Karpas-422 (cell line): ENCODE measurements at regions not wholly inside any gene's neighbourhood (a gene's known extent, or its start where the extent isn't known, plus 50 kb on each side); places are given as distances from the start of the nearest gene placed in this dataset.

Experiments
- DNase-seq: peaks from one replicate; pipeline ENCODE4 v3.0.0-alpha.2; 2015
- H2AFZ ChIP-seq: fragments of 200-600 bp; sonication (generic); 2 replicates; pipeline ENCODE4 v1.6.1; 2014; ENCODE audit warnings: antibody characterized with exemption, low read length, mixed read lengths
- H3K27ac ChIP-seq: fragments of 200-600 bp; sonication (generic); 2 replicates; pipeline ENCODE4 v1.5.1; 2014; ENCODE audit warnings: mild to moderate bottlenecking, low read length, moderate library complexity
- H3K27me3 ChIP-seq: fragments of 200-600 bp; sonication (generic); 2 replicates; pipeline ENCODE4 v1.6.1; 2014; ENCODE audit warnings: low read length, mixed read lengths
- H3K36me3 ChIP-seq: fragments of 200-600 bp; sonication (generic); 2 replicates; pipeline ENCODE4 v1.6.1; 2014; ENCODE audit warnings: low read length, mixed read lengths; ENCODE audit not compliant: insufficient read depth
- H3K4me1 ChIP-seq: fragments of 200-600 bp; sonication (generic); 2 replicates; pipeline ENCODE4 v1.6.1; 2014; ENCODE audit warnings: mild to moderate bottlenecking, low read length, mixed read lengths
- H3K4me2 ChIP-seq: fragments of 200-600 bp; sonication (generic); 2 replicates; pipeline ENCODE4 v1.6.1; 2014; ENCODE audit warnings: low read length, low read depth, mild to moderate bottlenecking; ENCODE audit not compliant: poor library complexity, severe bottlenecking
- H3K4me3 ChIP-seq: fragments of 200-600 bp; sonication (generic); 2 replicates; pipeline ENCODE4 v1.5.1; 2014; ENCODE audit warnings: mild to moderate bottlenecking, antibody characterized with exemption, low read length, mixed read lengths
- H3K79me2 ChIP-seq: fragments of 200-600 bp; sonication (generic); 2 replicates; pipeline ENCODE4 v1.6.1; 2014; ENCODE audit warnings: mild to moderate bottlenecking, low read length, mixed read lengths
- H3K9ac ChIP-seq: fragments of 200-600 bp; sonication (generic); 2 replicates; pipeline ENCODE4 v1.6.0; 2014; ENCODE audit warnings: low read length
- H3K9me2 ChIP-seq: fragments of 200-600 bp; sonication (generic), shearing (Covaris generic); replicated peaks from 2 replicates; pipeline ENCODE4 v1.6.0; 2014; ENCODE audit warnings: mild to moderate bottlenecking, low read length, moderate library complexity; ENCODE audit not compliant: insufficient read depth
- H3K9me3 ChIP-seq: fragments of 300-700, 200-600 bp; sonication (generic); 2 replicates; pipeline ENCODE4 v1.6.1; 2014; ENCODE audit warnings: low read length, mixed read lengths
- H4K20me1 ChIP-seq: fragments of 200-600 bp; sonication (generic); 2 replicates; pipeline ENCODE4 v1.6.1; 2014; ENCODE audit warnings: mild to moderate bottlenecking, antibody characterized with exemption, low read length, low read depth; ENCODE audit not compliant: insufficient read depth

DNA sequence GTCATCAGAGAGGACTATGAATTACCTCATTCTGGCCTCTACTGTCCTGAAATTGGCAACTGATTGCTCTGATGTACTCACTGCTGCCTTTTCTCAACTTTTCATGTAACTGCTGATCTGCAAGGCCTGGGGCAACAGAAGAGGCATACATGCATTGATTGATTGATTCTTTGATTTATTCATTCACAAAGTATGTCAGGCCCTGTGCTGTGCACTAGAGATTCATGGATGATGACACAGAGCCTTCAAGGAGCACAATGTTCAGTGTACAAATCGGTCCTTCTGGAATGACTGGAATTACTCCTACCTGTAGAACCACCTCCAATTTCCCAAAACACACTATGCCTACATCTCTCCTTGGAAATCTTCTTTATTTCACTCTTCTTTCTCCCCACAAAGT lies 111.3 kb downstream of the LRATD1 start:
- no peaks in the 10 kb centered on the region for H4K20me1 ChIP-seq
- H3K9me3 ChIP-seq: peaks cover 13% of the 10 kb centered on the region

GRCh38 chr2:14745288-14746076 lies 113.0 kb downstream of the LRATD1 start:
- H3K9me2 ChIP-seq: no peaks in the 10 kb centered on the region
- H3K9ac ChIP-seq: no peak overlapping the region
- H3K4me3 ChIP-seq: no peak overlapping the region
- no peak overlapping the region for H2AFZ ChIP-seq
- no peak overlapping the region for H3K27ac ChIP-seq
- peaks cover 13% of the 10 kb centered on the region for H3K9me3 ChIP-seq
- no peaks in the 10 kb centered on the region for H3K4me1 ChIP-seq
- no peaks in the 10 kb centered on the region for H4K20me1 ChIP-seq
- no peaks in the 10 kb centered on the region for H3K79me2 ChIP-seq
- no peak for DNase-seq
- H3K4me2 ChIP-seq: no peak overlapping the region
- no peaks in the 10 kb centered on the region for H3K27me3 ChIP-seq
- no peaks in the 10 kb centered on the region for H3K36me3 ChIP-seq

More for the DNA sequence above, 111.3 kb downstream of the LRATD1 start:
- no peaks in the 10 kb centered on the region for H3K9me2 ChIP-seq
- H3K27ac ChIP-seq: no peak overlapping the region
- H2AFZ ChIP-seq: no peak overlapping the region
- no peaks in the 10 kb centered on the region for H3K27me3 ChIP-seq
- no peaks in the 10 kb centered on the region for H3K79me2 ChIP-seq
- H3K4me1 ChIP-seq: no peaks in the 10 kb centered on the region
- H3K4me3 ChIP-seq: no peak overlapping the region
- DNase-seq: no peak
- no peaks in the 10 kb centered on the region for H3K36me3 ChIP-seq
- H3K4me2 ChIP-seq: no peak overlapping the region
- no peak overlapping the region for H3K9ac ChIP-seq

DNA sequence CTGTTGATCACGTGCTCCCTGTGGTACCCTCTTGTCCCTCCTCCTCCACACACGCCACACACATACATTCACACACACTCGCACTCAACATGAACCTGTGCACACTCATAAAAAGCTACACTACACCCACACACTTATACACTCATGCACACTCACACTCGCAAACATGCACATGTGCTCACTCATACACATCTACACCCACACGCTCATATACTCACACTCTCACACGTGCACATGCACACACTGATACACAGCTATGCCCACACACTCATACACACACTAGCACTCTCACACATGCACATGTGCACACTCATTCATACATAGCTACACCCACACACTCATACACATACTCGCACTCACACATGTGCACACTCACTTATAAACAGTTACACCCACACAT lies 113.6 kb downstream of the LRATD1 start:
- H3K4me3 ChIP-seq: no peak overlapping the region

DNA sequence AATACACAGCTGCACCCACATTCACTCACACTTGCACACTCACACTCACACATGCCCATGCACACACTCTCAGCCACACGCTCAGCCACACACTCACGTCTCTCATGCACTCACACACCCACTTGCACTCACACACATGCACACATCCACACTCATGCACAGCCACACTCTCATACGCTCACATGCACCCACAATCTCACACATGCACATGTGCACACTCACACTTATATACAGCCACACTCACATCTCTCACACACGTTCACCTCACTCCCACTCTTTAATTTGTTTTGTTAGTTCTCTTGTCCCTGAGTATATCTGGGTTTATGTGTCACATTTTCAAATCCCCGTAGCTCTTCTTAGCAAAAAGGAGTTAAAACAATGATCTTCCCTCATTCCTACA lies 114.9 kb downstream of the LRATD1 start:
- Histone ChIP-seq H3K4me1 (no peaks in the 10 kb centered on the region), H3K9me2 (no peaks in the 10 kb centered on the region), H3K36me3 (no peaks in the 10 kb centered on the region), H3K27ac (no peak overlapping the region), H4K20me1 (no peaks in the 10 kb centered on the region), H2AFZ (no peak overlapping the region), H3K9ac (no peak overlapping the region), H3K4me3 (no peak overlapping the region), H3K27me3 (no peaks in the 10 kb centered on the region), H3K9me3 (peaks cover 13% of the 10 kb centered on the region), H3K4me2 (no peak overlapping the region), H3K79me2 (no peaks in the 10 kb centered on the region)
- DNase-seq: no peak

More for the DNA sequence above, 113.6 kb downstream of the LRATD1 start:
- H3K9ac ChIP-seq: no peak overlapping the region
- H3K9me2 ChIP-seq: no peaks in the 10 kb centered on the region
- H3K79me2 ChIP-seq: no peaks in the 10 kb centered on the region
- no peaks in the 10 kb centered on the region for H3K36me3 ChIP-seq
- no peaks in the 10 kb centered on the region for H3K27me3 ChIP-seq
- H4K20me1 ChIP-seq: no peaks in the 10 kb centered on the region
- H3K4me1 ChIP-seq: no peaks in the 10 kb centered on the region
- no peak overlapping the region for H3K27ac ChIP-seq
- no peak for DNase-seq
- H3K9me3 ChIP-seq: peaks cover 13% of the 10 kb centered on the region
- no peak overlapping the region for H2AFZ ChIP-seq
- H3K4me2 ChIP-seq: no peak overlapping the region

GRCh38 chr2:14749884-14750283 lies 117.4 kb downstream of the LRATD1 start:
- no peak overlapping the region for H3K27ac ChIP-seq
- H4K20me1 ChIP-seq: no peaks in the 10 kb centered on the region
- no peaks in the 10 kb centered on the region for H3K36me3 ChIP-seq
- H2AFZ ChIP-seq: no peak overlapping the region
- H3K79me2 ChIP-seq: no peaks in the 10 kb centered on the region
- H3K9ac ChIP-seq: no peak overlapping the region
- no peaks in the 10 kb centered on the region for H3K4me1 ChIP-seq
- no peaks in the 10 kb centered on the region for H3K27me3 ChIP-seq
- H3K9me2 ChIP-seq: no peaks in the 10 kb centered on the region
- no peak overlapping the region for H3K4me3 ChIP-seq
- H3K4me2 ChIP-seq: no peak overlapping the region
- H3K9me3 ChIP-seq: peaks cover 13% of the 10 kb centered on the region
- DNase-seq: no peak

DNA sequence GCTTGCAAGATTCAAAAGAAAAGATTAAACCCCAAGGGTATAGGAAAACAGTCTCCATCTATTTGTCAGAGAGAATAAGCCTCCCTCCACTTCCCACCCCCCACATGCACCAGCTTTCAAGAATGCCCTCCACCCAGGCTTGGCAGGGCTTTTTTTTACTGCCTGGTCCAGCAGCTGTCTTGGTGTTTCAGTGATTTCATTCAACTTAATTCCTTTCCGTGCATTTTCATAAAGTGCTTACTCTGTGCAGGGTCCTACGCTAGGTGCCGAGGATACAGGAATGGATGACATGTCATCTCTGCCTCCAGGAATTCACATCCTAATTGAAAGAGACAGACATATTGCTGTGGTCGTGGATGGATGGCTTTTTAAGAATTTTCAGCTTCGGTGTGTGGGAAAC lies 117.9 kb downstream of the LRATD1 start:
- no peak overlapping the region for H3K9ac ChIP-seq
- H3K4me3 ChIP-seq: no peak overlapping the region
- no peak overlapping the region for H3K27ac ChIP-seq
- no peak overlapping the region for H2AFZ ChIP-seq
- H3K4me2 ChIP-seq: no peak overlapping the region
- no peaks in the 10 kb centered on the region for H3K9me2 ChIP-seq
- peaks cover 13% of the 10 kb centered on the region for H3K9me3 ChIP-seq
- H3K36me3 ChIP-seq: no peaks in the 10 kb centered on the region
- H3K4me1 ChIP-seq: no peaks in the 10 kb centered on the region
- DNase-seq: no peak
- H3K79me2 ChIP-seq: no peaks in the 10 kb centered on the region
- no peaks in the 10 kb centered on the region for H4K20me1 ChIP-seq
- H3K27me3 ChIP-seq: no peaks in the 10 kb centered on the region

DNA sequence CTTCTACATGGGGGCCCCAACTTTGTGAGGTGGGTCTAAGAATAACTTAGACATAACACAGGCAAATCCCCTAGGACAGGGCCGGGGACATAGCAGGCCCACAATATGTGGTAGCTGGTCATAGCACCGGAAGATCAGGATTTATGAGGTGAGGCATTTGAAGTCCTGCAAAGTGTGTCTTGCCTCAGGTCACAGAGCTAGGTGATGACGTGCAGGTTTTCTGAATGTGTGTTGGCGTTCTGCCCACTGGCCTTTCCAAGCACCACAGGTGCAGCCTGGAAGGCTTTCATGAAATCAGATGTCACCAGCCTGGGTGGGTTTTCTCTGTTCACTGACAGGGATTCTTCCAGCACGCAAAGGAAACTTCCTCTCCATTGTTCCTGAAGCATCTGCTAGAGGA lies 119.1 kb downstream of the LRATD1 start:
- Histone ChIP-seq H3K9me3 (peaks cover 11% of the 10 kb centered on the region), H3K36me3 (no peaks in the 10 kb centered on the region), H3K4me3 (no peak overlapping the region), H3K27me3 (no peaks in the 10 kb centered on the region), H3K4me2 (no peak overlapping the region), H3K9ac (no peak overlapping the region), H3K79me2 (no peaks in the 10 kb centered on the region), H4K20me1 (no peaks in the 10 kb centered on the region), H3K27ac (no peak overlapping the region), H3K9me2 (no peaks in the 10 kb centered on the region), H3K4me1 (no peaks in the 10 kb centered on the region), H2AFZ (no peak overlapping the region)
- no peak for DNase-seq

GRCh38 chr2:14752295-14752694 lies 119.8 kb downstream of the LRATD1 start:
- DNase-seq: no peak
- Histone ChIP-seq H2AFZ (no peak overlapping the region), H4K20me1 (no peaks in the 10 kb centered on the region), H3K27me3 (no peaks in the 10 kb centered on the region), H3K9ac (no peak overlapping the region), H3K9me3 (peaks cover 4% of the 10 kb centered on the region; the same call in 1 of the 2 replicates), H3K79me2 (no peaks in the 10 kb centered on the region), H3K4me2 (no peak overlapping the region), H3K9me2 (no peaks in the 10 kb centered on the region), H3K36me3 (no peaks in the 10 kb centered on the region), H3K4me3 (no peak overlapping the region), H3K27ac (no peak overlapping the region), H3K4me1 (no peaks in the 10 kb centered on the region)
